ENCODE measurements at regions not wholly inside any gene's neighbourhood (a gene's known extent, or its start where the extent isn't known, plus 50 kb on each side); places are given as distances from the start of the nearest gene placed in this dataset.

GRCh38 chr14:101276309-101277091, 284.8 kb upstream of the DIO3 start:
- no peak for TF ChIP-seq CTCF (IDR thresholded peaks at IDR 0.05; ENCODE audit: extremely low read depth, low read depth, low read length)
- DNase-seq (ENCODE audit: insufficient read length, low spot score, missing footprints), result no peak
- H3K9me3 ChIP-seq (ENCODE audit: low read depth, low read length), result no peaks in the 10 kb centered on the region
- H3K79me2 ChIP-seq (ENCODE audit: insufficient read depth, low read length), result no peaks in the 10 kb centered on the region
- H3K4me3 ChIP-seq (ENCODE audit: insufficient read depth, low read length), result no peak overlapping the region
- H3K36me3 ChIP-seq (ENCODE audit: insufficient read depth, low read length), result no peaks in the 10 kb centered on the region
- no peaks in the 10 kb centered on the region for H3K4me1 ChIP-seq (ENCODE audit: insufficient read depth, low read length)
- H3K27ac ChIP-seq (ENCODE audit: low read depth, low read length), result no peak overlapping the region
- no peak overlapping the region for H3K4me2 ChIP-seq (ENCODE audit: insufficient read depth, low read length)
- peaks cover 3% of the 10 kb centered on the region for H3K27me3 ChIP-seq (ENCODE audit: insufficient read depth, low read length)
- H2AFZ ChIP-seq (ENCODE audit: low read length), result no peak overlapping the region
- H4K20me1 ChIP-seq (ENCODE audit: insufficient read depth, low read length), result no peaks in the 10 kb centered on the region

GRCh38 chr14:101282418-101282817, 278.9 kb upstream of the DIO3 start:
- DNase-seq (ENCODE audit: insufficient read length, low spot score, missing footprints), result no peak
- H3K36me3 ChIP-seq (ENCODE audit: insufficient read depth, low read length), result no peaks in the 10 kb centered on the region
- H3K4me2 ChIP-seq (ENCODE audit: insufficient read depth, low read length), result no peak overlapping the region
- no peaks in the 10 kb centered on the region for H3K4me1 ChIP-seq (ENCODE audit: insufficient read depth, low read length)
- no peaks in the 10 kb centered on the region for H3K9me3 ChIP-seq (ENCODE audit: low read depth, low read length)
- H4K20me1 ChIP-seq (ENCODE audit: insufficient read depth, low read length), result no peaks in the 10 kb centered on the region
- H3K79me2 ChIP-seq (ENCODE audit: insufficient read depth, low read length), result no peaks in the 10 kb centered on the region
- no peak overlapping the region for H3K27ac ChIP-seq (ENCODE audit: low read depth, low read length)
- no peak for TF ChIP-seq CTCF (IDR thresholded peaks at IDR 0.05; ENCODE audit: extremely low read depth, low read depth, low read length)
- H3K4me3 ChIP-seq (ENCODE audit: insufficient read depth, low read length), result no peak overlapping the region
- H2AFZ ChIP-seq (ENCODE audit: low read length), result no peak overlapping the region
- H3K27me3 ChIP-seq (ENCODE audit: insufficient read depth, low read length), result peaks cover 5% of the 10 kb centered on the region

GRCh38 chr14:101284711-101285110, 276.6 kb upstream of the DIO3 start:
- peaks cover 17% of the 10 kb centered on the region for H3K27me3 ChIP-seq (ENCODE audit: insufficient read depth, low read length)
- DNase-seq (ENCODE audit: insufficient read length, low spot score, missing footprints), result no peak
- no peaks in the 10 kb centered on the region for H4K20me1 ChIP-seq (ENCODE audit: insufficient read depth, low read length)
- H3K36me3 ChIP-seq (ENCODE audit: insufficient read depth, low read length), result no peaks in the 10 kb centered on the region
- H3K4me1 ChIP-seq (ENCODE audit: insufficient read depth, low read length), result no peaks in the 10 kb centered on the region
- no peaks in the 10 kb centered on the region for H3K79me2 ChIP-seq (ENCODE audit: insufficient read depth, low read length)
- no peak overlapping the region for H3K4me2 ChIP-seq (ENCODE audit: insufficient read depth, low read length)
- TF ChIP-seq CTCF (IDR thresholded peaks at IDR 0.05; ENCODE audit: extremely low read depth, low read depth, low read length), result no peak
- no peaks in the 10 kb centered on the region for H3K9me3 ChIP-seq (ENCODE audit: low read depth, low read length)
- H3K4me3 ChIP-seq (ENCODE audit: insufficient read depth, low read length), result no peak overlapping the region
- H2AFZ ChIP-seq (ENCODE audit: low read length), result no peak overlapping the region
- no peak overlapping the region for H3K27ac ChIP-seq (ENCODE audit: low read depth, low read length)

GRCh38 chr14:101286271-101287018, 274.9 kb upstream of the DIO3 start:
- H3K79me2 ChIP-seq (ENCODE audit: insufficient read depth, low read length), result no peaks in the 10 kb centered on the region
- TF ChIP-seq CTCF (IDR thresholded peaks at IDR 0.05; ENCODE audit: extremely low read depth, low read depth, low read length), result no peak
- H3K4me1 ChIP-seq (ENCODE audit: insufficient read depth, low read length), result no peaks in the 10 kb centered on the region
- H3K27me3 ChIP-seq (ENCODE audit: insufficient read depth, low read length), result peaks cover 15% of the 10 kb centered on the region
- H2AFZ ChIP-seq (ENCODE audit: low read length), result no peak overlapping the region
- no peak overlapping the region for H3K4me2 ChIP-seq (ENCODE audit: insufficient read depth, low read length)
- no peaks in the 10 kb centered on the region for H3K36me3 ChIP-seq (ENCODE audit: insufficient read depth, low read length)
- no peak for DNase-seq (ENCODE audit: insufficient read length, low spot score, missing footprints)
- H3K4me3 ChIP-seq (ENCODE audit: insufficient read depth, low read length), result no peak overlapping the region
- H3K27ac ChIP-seq (ENCODE audit: low read depth, low read length), result no peak overlapping the region
- no peaks in the 10 kb centered on the region for H4K20me1 ChIP-seq (ENCODE audit: insufficient read depth, low read length)
- no peaks in the 10 kb centered on the region for H3K9me3 ChIP-seq (ENCODE audit: low read depth, low read length)
